GM20431 (cell line): ENCODE measurements at regions not wholly inside any gene's neighbourhood (a gene's known extent, or its start where the extent isn't known, plus 50 kb on each side); places are given as distances from the start of the nearest gene placed in this dataset.

Experiments used
- in situ Hi-C: fragments of 300-500 bp; cut with MseI, MboI; formaldehyde crosslinking; loops from one replicate; pipeline ENCODE4 v1.15.0; 2020; ENCODE audit warnings: low sequenced_read_pairs; ENCODE audit not compliant: unreplicated experiment

DNA sequence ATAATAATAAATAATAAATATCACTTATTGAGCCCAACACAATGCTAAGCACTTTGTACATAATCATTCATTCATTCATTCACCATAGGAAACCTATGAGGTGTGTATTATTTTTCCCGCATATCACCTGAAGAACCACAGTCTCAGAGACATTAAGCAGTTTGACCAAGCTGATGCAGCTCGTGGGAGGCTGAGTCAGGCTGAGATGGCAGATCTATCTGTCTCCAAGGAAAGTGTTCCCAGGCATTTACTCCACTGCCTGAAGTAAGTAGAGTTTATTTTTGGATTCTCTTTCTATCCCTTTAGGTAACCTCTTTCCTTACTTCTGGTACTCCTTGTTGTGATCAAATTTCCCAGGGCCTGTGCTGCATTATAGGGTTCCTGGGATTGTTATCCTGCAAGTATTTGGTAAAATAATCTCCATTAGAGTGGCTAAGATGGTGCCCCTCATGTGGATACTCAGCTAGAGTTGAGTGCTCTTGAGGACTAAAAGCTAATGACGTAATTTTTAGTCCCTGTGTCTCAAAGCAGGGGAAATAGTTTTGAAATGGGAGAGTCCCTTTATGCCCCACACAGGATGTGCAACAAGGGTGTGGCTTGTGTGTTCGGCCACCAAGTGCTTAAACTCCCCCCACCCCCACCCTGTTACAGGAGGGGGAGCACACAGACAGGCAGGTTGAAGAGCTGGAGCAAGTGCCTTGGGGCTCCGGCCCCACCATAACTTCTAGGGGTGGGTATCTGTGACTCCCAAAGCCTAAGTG is 467.0 kb downstream of the STIM2 start:
- in situ Hi-C loops: no loop called here

DNA sequence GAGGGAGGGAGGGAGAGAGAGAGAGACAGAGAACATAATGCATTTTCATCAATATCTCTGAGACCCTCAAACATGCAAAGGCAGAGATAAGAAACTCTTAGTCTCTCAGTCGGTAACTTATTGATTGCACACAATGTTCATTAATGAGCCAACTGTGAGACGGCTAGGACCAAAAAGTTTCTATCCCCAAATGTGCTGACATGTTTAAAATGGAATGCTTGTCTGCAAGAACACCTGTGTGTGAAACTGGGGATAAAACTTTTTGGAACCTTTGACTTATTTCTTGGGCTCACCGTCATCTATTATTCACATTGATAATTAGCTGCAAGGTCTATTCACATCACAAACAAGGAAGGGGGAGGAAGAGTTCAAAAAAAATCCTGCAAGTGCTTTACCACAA is 477.9 kb downstream of the STIM2 start:
- in situ Hi-C loops: no loop called here

DNA sequence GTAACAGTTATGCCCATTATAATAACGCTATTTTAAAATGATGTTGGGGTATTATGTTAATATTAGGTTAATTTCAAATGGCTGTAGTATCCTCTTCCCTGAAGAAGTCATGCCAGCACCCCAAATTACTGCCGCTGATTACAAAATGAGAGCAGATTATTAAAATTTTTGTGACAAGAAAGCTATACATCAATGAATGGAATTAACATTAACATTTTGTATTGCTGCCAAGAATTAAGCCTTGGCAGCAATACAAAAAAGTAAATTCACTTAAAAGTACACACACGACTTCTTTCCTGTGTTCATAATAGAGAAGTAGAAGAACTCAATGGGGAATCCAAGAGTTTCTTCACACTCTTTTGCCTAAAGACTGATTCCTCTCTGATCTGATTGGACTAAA is 482.8 kb downstream of the STIM2 start:
- in situ Hi-C loops: no loop called here

DNA sequence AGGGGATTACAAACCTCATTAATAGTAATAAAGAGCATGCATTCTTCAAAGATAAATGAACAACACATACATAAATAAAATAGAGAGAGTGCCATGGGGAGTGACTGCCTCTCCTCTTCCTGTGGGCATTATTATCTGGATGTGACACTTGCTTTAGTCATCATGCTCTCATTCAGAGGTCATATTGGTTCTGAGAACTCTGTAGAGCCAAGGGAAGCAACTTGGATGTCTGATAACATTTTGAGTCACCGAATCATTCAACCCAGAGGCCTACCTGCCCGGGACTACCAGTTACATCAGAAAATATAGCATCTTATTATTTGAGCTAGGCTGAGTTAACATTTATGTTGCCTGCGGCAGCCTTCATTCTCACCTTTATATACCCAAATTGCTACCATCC is 489.5 kb downstream of the STIM2 start:
- in situ Hi-C loops: no loop called here

DNA sequence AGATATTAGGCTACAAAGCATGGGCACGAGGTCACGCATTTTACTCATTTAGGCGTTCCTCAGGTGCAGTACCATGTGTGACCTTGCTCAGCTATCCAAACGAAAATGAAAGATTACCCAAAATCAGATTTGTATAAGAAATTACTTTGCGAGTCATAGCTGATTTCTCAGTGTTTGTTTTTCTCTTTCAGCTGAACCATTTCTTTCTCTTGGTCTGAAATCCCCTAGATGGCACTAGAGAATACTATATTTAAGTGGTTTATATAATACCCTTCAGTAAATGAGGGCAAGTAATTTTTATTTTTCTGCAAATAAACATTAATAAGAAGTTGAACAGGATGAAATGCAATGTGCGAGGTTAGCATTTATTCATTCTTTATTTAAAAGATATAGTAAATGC is 496.6 kb downstream of the STIM2 start:
- in situ Hi-C loops: no loop called here

DNA sequence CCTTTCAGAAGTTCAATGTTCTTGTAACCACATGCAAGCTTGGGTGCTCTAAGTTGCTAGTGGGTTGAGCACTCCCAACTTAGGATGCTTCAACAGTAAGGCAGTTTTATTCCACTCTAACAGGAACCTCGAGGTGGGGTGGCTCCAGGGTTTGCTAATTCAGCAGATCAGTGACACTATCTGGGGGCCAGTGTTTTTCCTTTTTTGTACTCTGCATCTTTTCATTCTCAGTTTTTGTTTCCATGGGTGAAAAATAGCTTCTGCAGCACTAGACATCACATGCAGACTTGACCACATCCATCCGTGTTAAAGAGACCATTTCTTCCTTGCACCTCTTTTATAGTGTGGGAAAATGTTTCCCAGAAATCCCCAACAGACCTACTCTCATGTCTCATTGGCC is 497.6 kb downstream of the STIM2 start:
- in situ Hi-C loops: no loop called here

DNA sequence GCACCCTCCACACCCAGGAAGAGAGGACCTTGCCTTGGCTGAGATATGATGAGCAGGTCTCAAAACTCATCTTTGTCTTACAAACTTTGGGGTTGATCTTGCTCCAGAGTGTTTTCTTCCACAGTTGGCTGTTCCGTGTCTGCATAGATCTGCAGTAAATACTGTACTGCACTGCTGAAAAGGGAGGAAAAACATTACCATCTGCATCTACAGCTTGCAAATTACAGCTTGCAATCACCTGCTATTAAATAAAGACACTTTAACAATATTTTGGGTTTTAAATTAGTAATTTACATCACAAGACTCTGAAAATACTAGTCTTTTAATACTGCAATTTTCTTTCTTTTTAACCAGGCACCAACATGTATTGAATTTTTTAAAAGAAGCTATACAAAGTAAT is 499.5 kb downstream of the STIM2 start:
- in situ Hi-C loops: no loop called here

DNA sequence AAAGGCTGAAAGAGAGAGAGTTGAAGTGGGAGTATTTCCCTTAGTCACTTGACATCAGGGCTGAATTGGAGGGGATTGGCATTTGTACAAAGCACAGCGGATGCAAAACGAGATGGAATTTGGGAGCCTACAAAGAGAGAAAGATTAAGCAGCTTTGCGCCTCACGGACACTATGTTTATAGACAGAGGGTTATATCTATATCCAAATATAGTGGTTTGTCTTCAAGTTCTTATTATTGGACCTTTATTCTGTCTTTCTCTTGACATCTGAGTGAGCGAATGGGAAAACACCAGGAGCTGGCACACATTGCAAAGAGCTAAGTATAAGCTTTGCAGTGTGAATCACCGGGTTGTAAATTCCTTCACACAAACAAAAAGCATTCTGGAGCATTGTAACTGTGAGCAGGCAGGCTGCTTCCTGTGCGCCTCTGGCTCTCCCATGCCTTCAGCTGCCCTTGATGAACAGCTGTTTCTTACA is 500.2 kb downstream of the STIM2 start:
- in situ Hi-C loops: no loop called here

DNA sequence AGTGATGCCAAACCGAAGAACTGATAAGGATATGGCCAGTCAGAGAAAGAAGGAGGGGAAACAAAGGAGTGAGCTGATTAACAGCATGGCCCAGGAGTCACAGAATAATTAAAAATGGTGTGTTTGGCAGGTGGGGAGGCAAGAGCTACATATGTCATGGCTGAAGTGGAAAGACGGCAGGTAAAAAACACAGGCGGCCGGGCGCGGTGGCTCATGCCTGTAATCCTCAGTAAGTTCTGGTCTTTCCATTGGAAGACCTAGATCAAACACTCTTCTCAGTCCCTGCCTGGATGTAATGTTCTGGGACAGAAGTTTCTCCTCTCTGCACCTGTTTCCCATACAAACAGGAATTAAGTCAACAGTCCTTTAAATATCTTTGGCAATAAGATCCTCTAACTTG is 503.9 kb downstream of the STIM2 start:
- in situ Hi-C loops: no loop called here

DNA sequence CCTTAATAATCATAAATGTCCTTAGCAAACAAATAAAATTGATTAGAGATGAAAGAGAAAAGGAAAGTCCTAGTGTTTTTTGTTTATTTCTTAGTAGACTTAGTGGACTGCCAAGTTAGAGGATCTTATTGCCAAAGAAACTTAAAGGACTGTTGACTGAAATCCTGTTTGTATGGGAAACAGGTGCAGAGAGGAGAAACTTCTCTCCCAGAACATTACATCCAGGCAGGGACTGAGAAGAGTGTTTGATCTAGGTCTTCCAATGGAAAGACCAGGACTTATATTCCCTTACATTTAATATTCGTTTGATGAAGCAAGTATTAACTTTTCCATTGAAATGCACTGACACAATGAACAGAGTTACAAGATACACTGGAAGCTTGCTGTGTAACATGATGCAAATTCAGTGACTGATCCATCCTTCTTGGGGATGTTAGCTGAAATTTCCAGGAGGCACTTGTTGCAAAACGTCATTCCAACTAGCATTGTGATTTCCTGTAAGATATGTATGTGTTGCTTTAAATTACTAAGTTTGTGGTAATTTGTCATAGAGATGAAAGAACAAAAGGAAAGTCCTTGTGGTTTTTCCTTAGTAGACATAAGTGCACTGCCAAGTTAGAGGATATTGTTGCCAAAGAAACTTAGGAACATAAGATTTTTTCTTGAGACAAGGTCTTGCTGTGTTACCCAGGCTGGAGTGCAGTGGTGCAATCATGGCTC is 505.6 kb downstream of the STIM2 start:
- in situ Hi-C loops: no loop called here

DNA sequence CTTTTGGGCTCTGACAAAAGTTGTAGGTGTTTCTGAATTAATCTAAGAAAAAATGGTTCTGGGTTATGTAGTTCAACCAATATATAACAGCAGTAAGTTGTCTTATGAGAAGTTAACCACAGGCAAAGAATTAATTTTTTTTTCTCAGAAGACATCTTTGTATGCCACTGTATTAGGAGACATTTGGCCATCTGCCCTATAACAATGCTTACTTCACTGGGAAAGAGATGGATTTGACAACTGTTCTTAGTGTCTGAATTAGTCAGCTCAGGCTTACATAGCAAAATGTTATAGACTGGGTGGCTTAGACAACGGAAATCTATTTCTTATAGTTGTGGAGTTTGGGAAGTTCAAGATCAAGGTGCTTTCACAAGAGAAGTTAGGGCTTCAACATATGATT is 508.1 kb downstream of the STIM2 start:
- in situ Hi-C loops: no loop called here

DNA sequence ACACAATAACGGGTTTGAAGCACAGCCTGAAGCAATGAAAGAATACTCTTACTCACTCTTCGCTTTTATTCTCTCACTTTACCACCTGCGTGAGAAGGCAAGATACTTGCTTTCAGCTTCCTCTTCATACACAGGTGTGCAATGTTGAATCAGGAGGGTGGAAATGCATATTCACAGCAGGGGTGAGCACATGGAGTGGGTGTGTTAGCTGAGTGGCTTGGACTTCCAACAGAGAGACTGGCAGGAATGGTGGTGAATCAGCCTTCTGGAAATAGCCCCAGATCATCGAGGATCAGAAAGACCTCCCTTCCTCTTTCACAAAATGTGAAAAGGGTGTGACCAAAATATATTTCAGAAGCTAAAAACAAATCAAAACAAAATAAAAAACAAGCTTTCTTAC is 521.2 kb downstream of the STIM2 start:
- in situ Hi-C loops: no loop called here

DNA sequence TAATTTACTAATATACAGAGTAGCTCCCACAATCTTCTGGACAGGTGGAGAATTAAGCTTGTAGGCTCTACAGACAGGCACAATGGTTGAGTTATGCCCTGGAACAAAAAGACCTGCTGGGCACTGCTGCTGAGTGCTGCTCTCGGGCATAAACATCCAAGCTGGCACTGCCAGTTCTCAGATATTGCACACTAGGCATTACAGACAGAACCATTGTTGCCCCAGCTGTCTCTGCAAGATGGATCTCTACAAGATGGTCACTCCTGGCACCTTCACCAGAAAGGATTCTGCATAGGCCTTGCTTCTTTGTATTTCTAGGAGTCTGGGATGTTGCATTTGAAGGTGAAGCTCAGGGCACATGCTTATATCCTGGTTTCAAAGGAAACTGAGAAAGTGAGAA is 527.1 kb downstream of the STIM2 start:
- in situ Hi-C loops: no loop called here

DNA sequence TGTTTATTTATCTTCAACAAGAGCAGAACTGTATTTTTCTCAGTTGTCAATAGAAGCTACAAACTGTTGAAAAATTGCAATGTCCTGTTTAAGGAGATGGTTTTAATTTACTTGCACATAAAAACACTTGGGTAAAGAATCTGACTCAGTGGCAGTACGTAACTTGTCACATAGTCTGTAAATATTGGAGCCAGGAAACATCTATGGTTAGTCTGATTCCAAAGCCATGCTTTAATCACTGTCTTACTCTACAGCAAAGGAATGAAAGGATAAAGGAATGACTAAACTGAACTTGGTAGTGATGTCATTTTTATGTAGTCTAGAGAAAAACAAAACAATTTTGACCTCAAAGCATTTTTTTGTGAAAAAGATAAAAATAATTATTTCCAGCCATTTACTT is 537.2 kb downstream of the STIM2 start:
- in situ Hi-C loops: no loop called here

DNA sequence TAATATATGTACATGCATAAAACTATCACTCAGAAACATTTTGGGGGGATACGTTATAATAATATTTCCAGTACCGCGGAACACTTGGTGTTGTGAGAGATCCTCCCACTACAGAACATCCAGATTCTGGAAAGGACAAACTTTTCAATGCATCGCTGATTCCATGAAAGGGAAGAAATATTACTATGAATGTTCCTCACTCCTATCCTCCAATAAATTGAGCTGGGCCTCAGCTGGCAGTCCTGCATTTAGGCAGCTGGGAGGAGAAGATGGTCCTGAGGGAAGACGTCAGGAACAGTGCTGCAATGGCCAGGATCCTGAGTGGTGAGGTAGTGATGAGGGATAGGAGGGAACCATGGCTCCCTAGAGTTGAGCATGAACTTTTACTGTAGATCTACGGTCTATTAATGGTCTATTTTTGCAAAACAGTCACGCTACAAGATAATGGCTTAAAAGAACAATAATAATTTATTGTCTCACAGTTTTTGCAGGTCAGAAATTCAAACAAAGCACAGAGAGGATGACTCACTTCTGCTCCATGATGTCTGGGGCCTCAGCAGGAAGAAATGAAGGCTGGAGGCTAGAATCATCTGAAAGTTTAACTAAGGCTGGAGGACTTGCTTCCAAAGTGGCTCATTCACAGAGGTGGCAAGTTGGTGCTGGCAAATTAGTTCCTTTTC is 538.1 kb downstream of the STIM2 start:
- in situ Hi-C loops: no loop called here

DNA sequence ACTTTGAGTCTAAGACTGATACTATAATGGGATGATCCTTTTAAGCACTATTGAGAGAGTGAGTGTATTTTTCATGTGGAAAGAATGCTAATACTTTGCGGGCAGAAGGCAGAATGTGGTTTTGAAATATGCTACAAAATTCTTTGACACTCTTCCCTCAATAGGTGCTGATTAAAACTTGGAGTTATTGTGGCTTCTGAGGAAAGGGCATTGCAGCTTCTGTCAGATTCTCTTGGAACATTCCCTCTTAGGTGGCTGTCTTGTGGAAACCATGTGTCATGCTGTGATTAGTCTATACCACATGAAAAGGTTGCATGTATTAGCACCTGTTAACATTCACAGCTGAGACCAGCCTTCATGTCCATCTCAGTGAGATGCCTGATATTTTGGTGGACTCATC is 547.0 kb downstream of the STIM2 start:
- in situ Hi-C loops: no loop called here

DNA sequence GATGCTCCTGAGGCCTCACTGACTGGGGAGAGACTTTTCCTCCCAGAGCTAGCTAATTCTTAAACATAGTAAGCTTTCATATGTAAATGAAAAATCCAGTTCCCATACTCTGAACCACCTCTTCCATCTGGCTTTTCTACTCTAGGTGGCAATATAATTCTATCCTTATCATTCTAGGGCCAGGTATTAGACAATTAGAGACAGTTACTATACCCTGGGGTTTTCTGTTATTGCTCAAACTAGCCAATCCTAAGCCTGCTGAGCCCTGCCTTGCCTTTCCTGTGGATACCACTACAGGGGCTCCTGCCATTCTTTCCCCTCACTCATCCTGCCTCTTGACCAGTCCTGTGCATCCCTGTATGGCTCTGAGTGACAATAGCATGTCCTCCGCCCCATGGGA is 552.0 kb downstream of the STIM2 start:
- in situ Hi-C loops: no loop called here

DNA sequence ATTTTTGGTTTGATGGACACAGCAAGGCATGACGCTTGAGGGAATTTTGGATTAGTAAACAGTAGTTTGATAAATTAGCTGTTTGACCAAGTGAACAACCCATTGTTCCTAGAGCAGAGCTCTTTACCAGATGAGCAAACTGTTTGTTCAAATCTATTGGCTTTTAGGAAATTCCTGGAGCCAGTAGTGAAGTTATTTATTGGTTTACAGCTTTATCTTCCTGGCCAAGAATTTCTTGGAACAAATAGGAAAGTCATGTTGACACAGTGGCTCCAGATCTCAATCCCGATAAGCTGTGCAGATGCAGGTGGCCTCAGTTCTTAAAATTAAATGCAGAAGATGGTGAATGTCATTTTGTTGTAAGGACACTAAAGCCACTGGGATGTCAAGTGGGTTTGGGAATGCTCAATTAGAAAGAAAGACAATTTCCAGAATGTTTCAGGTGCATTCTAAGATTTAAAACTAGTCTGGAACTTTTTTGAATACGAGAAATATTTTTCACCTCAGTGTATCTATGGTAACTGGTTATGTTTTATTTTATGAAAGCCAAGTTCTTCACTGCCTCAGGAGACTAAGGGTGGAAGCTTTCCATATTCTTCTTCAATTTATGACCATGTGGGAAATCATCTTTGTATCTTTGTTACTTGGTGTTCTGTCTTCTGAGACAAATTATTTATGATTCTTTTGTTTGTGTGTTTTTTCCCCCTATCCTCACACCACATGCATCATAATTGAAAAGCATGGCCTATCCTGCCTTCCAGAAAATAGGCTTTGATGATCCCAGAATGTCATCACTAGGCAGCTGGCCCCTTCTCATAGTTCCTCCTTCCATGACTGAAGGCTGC is 554.5 kb downstream of the STIM2 start:
- in situ Hi-C loops: no loop called here

DNA sequence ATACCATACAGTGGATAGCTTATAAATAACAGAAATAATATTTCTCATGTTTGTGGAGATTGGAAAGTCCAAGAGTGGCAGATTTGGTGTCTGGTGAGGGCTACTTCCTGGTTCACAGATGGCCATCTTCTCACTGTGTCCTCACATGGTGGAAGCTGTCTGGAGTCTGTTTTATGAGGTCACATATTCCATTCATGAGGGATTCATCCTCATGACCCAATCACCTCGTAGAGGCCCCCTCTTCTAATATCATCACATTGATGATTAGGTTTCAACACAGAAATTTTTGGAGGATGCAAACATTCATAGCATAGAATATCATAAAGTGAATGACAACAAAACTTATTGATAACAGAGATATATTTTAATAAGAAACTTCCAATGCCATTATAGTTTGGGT is 568.0 kb downstream of the STIM2 start:
- in situ Hi-C loops: no loop called here

DNA sequence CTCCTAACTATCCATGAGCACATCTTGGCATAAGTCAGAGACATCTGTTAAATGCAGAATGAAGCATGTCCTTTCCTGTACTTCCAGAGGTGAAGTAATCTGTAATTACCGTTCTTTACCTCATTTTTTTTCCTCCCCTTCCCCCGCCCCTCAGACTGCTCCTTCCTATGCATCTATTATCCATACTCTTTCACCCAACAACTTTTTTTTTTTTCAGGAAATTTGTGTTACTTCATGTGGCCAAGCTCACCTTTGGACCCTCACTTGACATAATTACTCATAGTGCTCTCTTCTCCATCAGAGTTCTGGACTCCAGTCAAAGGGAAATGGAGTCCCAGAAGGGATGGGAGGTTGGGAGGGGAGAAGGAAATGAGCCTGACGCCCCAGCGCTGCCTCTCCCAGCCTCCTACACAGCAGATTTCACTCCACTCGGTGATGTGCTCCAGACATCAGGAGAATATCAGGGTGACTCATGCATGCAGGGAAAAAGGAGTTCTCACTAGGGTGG is 568.8 kb downstream of the STIM2 start:
- in situ Hi-C loops: no loop called here
